GM21825 (cell line): ENCODE measurements at regions not wholly inside any gene's neighbourhood (a gene's known extent, or its start where the extent isn't known, plus 50 kb on each side); places are given as distances from the start of the nearest gene placed in this dataset.

Source experiments
- ATAC-seq: cut with Tn5 transposase; IDR thresholded peaks from one replicate; pipeline ENCODE4 v1.9.1; 2021; ENCODE audit warnings: mild to moderate bottlenecking, moderate library complexity; ENCODE audit not compliant: unreplicated experiment

- ATAC-seq, result no peak
These were observed 481.0 kb downstream of the FOXO1 start for GRCh38 chr13:40185414-40185813.

- ATAC-seq, result no peak
These were observed 480.4 kb downstream of the FOXO1 start for GRCh38 chr13:40186041-40186440.

- ATAC-seq, result no peak
These were observed 479.7 kb downstream of the FOXO1 start for GRCh38 chr13:40186626-40187323.

- ATAC-seq, result no peak
These were observed 479.1 kb downstream of the FOXO1 start for GRCh38 chr13:40187324-40187795.

- ATAC-seq, result no peak
These were observed 478.4 kb downstream of the FOXO1 start for GRCh38 chr13:40187841-40188591.

- no peak for ATAC-seq
These were observed 477.0 kb downstream of the FOXO1 start for GRCh38 chr13:40189426-40189825.

- no peak for ATAC-seq
These were observed 476.4 kb downstream of the FOXO1 start for GRCh38 chr13:40189898-40190630.

GRCh38 chr13:40190641-40191100 is 475.8 kb downstream of the FOXO1 start:
- no peak for ATAC-seq

GRCh38 chr13:40191186-40191980 is 475.1 kb downstream of the FOXO1 start:
- ATAC-seq, result no peak

GRCh38 chr13:40192452-40192851 is 474.0 kb downstream of the FOXO1 start:
- ATAC-seq, result no peak

GRCh38 chr13:40192858-40193257 is 473.6 kb downstream of the FOXO1 start:
- ATAC-seq, result no peak

- ATAC-seq, result no peak
These were observed 472.9 kb downstream of the FOXO1 start for GRCh38 chr13:40193286-40194223.

GRCh38 chr13:40194224-40194806 is 472.1 kb downstream of the FOXO1 start:
- no peak for ATAC-seq

- ATAC-seq, result no peak
These were observed 469.4 kb downstream of the FOXO1 start for GRCh38 chr13:40197049-40197448.

GRCh38 chr13:40197936-40198595 is 468.4 kb downstream of the FOXO1 start:
- no peak for ATAC-seq

GRCh38 chr13:40200273-40200978 is 466.0 kb downstream of the FOXO1 start:
- no peak for ATAC-seq

- no peak for ATAC-seq
These were observed 462.2 kb downstream of the FOXO1 start for GRCh38 chr13:40204246-40204645.

- ATAC-seq, result no peak
These were observed 460.6 kb downstream of the FOXO1 start for GRCh38 chr13:40205771-40206240.
